ENCODE measurements at regions not wholly inside any gene's neighbourhood (a gene's known extent, or its start where the extent isn't known, plus 50 kb on each side); places are given as distances from the start of the nearest gene placed in this dataset.

DNA sequence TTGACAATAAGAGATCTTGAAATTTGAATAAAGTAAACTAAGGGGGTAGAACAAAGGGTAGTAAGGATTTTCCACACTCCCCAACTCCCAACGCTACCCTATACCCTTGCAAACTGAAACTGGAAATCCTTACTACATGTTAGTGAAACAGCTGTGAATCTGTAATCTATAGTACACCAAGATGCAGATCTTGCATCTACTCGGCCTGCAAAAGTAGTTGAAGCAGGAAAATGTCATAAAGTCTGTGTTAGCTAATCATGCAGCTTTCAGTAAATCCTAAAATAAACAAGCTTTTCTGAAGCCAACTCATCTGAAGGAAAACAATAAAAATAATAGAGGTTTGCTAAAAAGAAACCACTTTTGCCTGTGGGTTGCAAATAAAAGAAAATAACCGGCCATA is 1242.0 kb upstream of the ACO1 start:
- Histone ChIP-seq H3K4me3 (ENCODE audit: control insufficient read depth in 2 of 3, extremely low read depth in 1 of 3, insufficient read depth in 2 of 3, low read depth in 1 of 3, low read length in 3 of 3) (no peak overlapping the region), H3K36me3 (ENCODE audit: control insufficient read depth in 2 of 2, extremely low read depth in 1 of 2, insufficient read depth in 2 of 2, low read length in 2 of 2) (no peaks in the 10 kb centered on the region), H3K9ac (ENCODE audit: control insufficient read depth, extremely low read depth, insufficient read depth, low read length) (no peak overlapping the region), H3K4me1 (ENCODE audit: control insufficient read depth, extremely low read depth, insufficient read depth, low read length) (peaks cover 5% of the 10 kb centered on the region), H4K20me1 (ENCODE audit: control insufficient read depth, extremely low read depth, insufficient read depth, low read length) (no peaks in the 10 kb centered on the region), H3K27me3 (ENCODE audit: control insufficient read depth, extremely low read depth, insufficient read depth, low read length) (no peaks in the 10 kb centered on the region), H3K9me1 (ENCODE audit: control insufficient read depth, extremely low read depth, insufficient read depth, low read length) (no peaks in the 10 kb centered on the region), H3K9me3 (ENCODE audit: control insufficient read depth, low read depth, low read length) (no peaks in the 10 kb centered on the region), H3K4me2 (ENCODE audit: control insufficient read depth, extremely low read depth, insufficient read depth, low read depth, low read length) (no peak overlapping the region), H3K79me2 (ENCODE audit: control insufficient read depth, insufficient read depth, low read length) (no peaks in the 10 kb centered on the region), H2AFZ (ENCODE audit: control insufficient read depth, low read length) (no peak overlapping the region), H3K27ac (ENCODE audit: control insufficient read depth, insufficient read depth, low read length) (no peak overlapping the region)
- TF ChIP-seq CTCF (optimal IDR thresholded peaks at IDR 0.05 in 1 of 3, IDR thresholded peaks at IDR 0.05 in 1 of 3, conservative IDR thresholded peaks at IDR 0.05 in 1 of 3; ENCODE audit: extremely low read depth in 1 of 3, insufficient read depth in 2 of 3, low read length in 3 of 3) (no peak), EZH2 (IDR thresholded peaks at IDR 0.05; ENCODE audit: low read length) (no peak)
- no peak for FAIRE-seq
- dilution Hi-C loops (cut with MboI; ENCODE audit: extremely low pct_ligation_motif_present, low sequenced_read_pairs) = no loop called here
- DNase-seq (ENCODE audit: low read depth, low spot score) = no peak

DNA sequence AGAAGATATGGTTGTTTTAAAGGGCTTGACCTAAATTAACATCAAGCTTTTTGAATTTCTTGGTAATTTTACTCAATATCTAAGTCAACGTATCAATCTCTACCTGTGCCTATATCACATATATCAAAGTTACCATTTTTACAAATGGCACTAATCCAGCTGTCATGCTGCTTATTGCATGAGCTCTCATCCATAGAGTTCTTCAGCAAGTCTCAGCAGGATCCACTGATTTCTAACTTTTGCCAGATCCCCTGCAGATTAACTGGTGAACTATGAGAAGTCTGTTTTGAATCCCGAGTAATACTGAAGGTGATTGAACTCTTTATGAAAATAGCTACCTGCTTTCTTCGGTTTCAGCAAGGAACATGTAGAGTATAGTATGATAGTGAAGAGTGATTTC is 1239.8 kb upstream of the ACO1 start:
- TF ChIP-seq CTCF (optimal IDR thresholded peaks at IDR 0.05 in 1 of 3, IDR thresholded peaks at IDR 0.05 in 1 of 3, conservative IDR thresholded peaks at IDR 0.05 in 1 of 3; ENCODE audit: extremely low read depth in 1 of 3, insufficient read depth in 2 of 3, low read length in 3 of 3) (no peak), EZH2 (IDR thresholded peaks at IDR 0.05; ENCODE audit: low read length) (no peak)

More for the DNA sequence above, 1239.8 kb upstream of the ACO1 start:
- H3K4me3 ChIP-seq (ENCODE audit: control insufficient read depth in 2 of 3, extremely low read depth in 1 of 3, insufficient read depth in 2 of 3, low read depth in 1 of 3, low read length in 3 of 3) = no peak overlapping the region
- H3K36me3 ChIP-seq (ENCODE audit: control insufficient read depth in 2 of 2, extremely low read depth in 1 of 2, insufficient read depth in 2 of 2, low read length in 2 of 2) = no peaks in the 10 kb centered on the region
- no peaks in the 10 kb centered on the region for H3K9me1 ChIP-seq (ENCODE audit: control insufficient read depth, extremely low read depth, insufficient read depth, low read length)
- no peak overlapping the region for H3K9ac ChIP-seq (ENCODE audit: control insufficient read depth, extremely low read depth, insufficient read depth, low read length)
- no peaks in the 10 kb centered on the region for H3K79me2 ChIP-seq (ENCODE audit: control insufficient read depth, insufficient read depth, low read length)
- no peak overlapping the region for H3K4me2 ChIP-seq (ENCODE audit: control insufficient read depth, extremely low read depth, insufficient read depth, low read depth, low read length)
- FAIRE-seq = peak; percentile 26
- no peaks in the 10 kb centered on the region for H3K9me3 ChIP-seq (ENCODE audit: control insufficient read depth, low read depth, low read length)
- no peaks in the 10 kb centered on the region for H3K4me1 ChIP-seq (ENCODE audit: control insufficient read depth, extremely low read depth, insufficient read depth, low read length)
- H3K27ac ChIP-seq (ENCODE audit: control insufficient read depth, insufficient read depth, low read length) = no peak overlapping the region
- H4K20me1 ChIP-seq (ENCODE audit: control insufficient read depth, extremely low read depth, insufficient read depth, low read length) = no peaks in the 10 kb centered on the region
- peak overlapping the region; percentile 48 for H2AFZ ChIP-seq (ENCODE audit: control insufficient read depth, low read length)
- dilution Hi-C loops (cut with MboI; ENCODE audit: extremely low pct_ligation_motif_present, low sequenced_read_pairs) = no loop called here
- DNase-seq (ENCODE audit: low read depth, low spot score) = no peak
- no peaks in the 10 kb centered on the region for H3K27me3 ChIP-seq (ENCODE audit: control insufficient read depth, extremely low read depth, insufficient read depth, low read length)

Data from keratinocyte (primary cell).